GM12872 (cell line): ENCODE measurements at regions not wholly inside any gene's neighbourhood (a gene's known extent, or its start where the extent isn't known, plus 50 kb on each side); places are given as distances from the start of the nearest gene placed in this dataset.

Experiments used
- TF ChIP-seq, protein P1 (sequence below): IDR thresholded peaks from 3 replicates; pipeline ENCODE4 v1.5.1; 2011; ENCODE audit warnings: low read depth, mild to moderate bottlenecking, low read length, moderate library complexity; ENCODE audit not compliant: insufficient read depth

DNA sequence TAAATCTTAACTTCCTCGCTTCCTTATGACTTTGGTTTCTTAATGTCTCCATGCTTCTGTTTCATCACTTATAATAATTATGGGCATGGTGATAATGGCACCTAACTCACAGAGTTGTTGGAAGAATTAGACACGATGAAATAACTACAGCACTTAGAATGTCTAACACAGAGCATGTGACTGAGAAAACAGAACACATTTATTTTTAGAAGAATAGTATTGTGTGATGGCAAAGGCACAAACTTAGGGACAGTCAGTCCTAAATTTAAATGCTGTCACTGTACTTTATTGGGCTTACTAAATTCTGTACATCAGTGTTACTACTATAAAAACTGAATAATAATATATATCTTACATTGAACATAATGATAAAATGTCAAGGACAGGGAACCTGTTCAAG lies 391.1 kb upstream of the JAG1 start:
- TF ChIP-seq, protein P1, sequence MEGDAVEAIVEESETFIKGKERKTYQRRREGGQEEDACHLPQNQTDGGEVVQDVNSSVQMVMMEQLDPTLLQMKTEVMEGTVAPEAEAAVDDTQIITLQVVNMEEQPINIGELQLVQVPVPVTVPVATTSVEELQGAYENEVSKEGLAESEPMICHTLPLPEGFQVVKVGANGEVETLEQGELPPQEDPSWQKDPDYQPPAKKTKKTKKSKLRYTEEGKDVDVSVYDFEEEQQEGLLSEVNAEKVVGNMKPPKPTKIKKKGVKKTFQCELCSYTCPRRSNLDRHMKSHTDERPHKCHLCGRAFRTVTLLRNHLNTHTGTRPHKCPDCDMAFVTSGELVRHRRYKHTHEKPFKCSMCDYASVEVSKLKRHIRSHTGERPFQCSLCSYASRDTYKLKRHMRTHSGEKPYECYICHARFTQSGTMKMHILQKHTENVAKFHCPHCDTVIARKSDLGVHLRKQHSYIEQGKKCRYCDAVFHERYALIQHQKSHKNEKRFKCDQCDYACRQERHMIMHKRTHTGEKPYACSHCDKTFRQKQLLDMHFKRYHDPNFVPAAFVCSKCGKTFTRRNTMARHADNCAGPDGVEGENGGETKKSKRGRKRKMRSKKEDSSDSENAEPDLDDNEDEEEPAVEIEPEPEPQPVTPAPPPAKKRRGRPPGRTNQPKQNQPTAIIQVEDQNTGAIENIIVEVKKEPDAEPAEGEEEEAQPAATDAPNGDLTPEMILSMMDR: no peak

DNA sequence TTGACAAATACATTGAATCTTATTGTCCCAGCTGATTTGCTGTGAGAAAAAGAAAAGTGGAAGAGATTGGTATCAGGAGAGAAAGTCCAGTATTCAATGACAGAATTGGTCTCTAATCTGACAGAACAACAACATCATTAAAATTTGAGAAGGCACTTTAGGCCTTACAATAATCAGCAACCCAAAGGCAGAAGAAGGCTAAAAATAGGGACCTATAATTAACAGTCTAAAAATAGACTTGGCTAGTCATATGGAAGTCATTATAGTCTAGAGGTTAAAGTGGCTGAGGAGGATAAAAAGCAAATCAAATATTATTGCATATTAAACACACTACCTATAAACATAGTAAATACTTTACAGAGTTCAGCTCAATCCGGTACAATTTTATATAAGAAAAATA lies 393.6 kb upstream of the JAG1 start:
- TF ChIP-seq, protein P1: no peak

GRCh38 chr20:11072982-11073381 lies 399.2 kb upstream of the JAG1 start:
- TF ChIP-seq, protein P1: no peak

- TF ChIP-seq, protein P1: no peak
Observed at GRCh38 chr20:11076434-11077105, 402.8 kb upstream of the JAG1 start.

- TF ChIP-seq, protein P1: no peak
Observed at GRCh38 chr20:11077226-11077625, 403.4 kb upstream of the JAG1 start.

DNA sequence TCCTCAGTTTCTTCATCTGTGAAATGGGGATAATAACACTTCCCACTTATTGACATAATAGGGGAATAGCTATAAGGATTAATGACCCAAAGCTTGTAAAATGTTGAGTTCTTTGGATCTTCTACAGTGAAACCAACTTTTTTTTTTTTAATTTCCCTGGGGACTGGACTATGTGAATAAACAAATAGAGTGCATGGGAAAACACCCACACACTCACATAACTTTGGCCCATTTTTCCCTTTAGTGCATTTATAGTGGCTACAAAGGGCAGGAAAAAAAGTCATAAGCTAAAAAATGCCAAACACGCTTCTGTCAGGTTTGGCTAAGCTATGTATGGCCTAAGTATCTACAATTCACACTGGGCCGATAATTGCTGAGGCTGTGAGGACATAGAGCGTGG lies 406.2 kb upstream of the JAG1 start:
- TF ChIP-seq, protein P1: no peak

GRCh38 chr20:11080781-11081377 lies 407.1 kb upstream of the JAG1 start:
- TF ChIP-seq, protein P1: no peak

- TF ChIP-seq, protein P1: no peak
Observed at GRCh38 chr20:11083841-11084240, 410.0 kb upstream of the JAG1 start.
